DMS53 treated with DMSO at 0.1 percent for 48 hours (cell line): ENCODE measurements at regions not wholly inside any gene's neighbourhood (a gene's known extent, or its start where the extent isn't known, plus 50 kb on each side); places are given as distances from the start of the nearest gene placed in this dataset.
"Not testable (repeated sequence)": the region's sequence is repeated elsewhere in the genome, so short reads cannot be mapped to it uniquely, and the experiment has no call there.

Experiments
- DNase-seq: peaks from one replicate; lab custom pipeline; 2025; ENCODE audit not compliant: unreplicated experiment; lab: John Stamatoyannopoulos, UW

- DNase-seq, result no peak
Measured at GRCh38 chr15:96170979-96171739, 159.3 kb upstream of the NR2F2 start.

DNA sequence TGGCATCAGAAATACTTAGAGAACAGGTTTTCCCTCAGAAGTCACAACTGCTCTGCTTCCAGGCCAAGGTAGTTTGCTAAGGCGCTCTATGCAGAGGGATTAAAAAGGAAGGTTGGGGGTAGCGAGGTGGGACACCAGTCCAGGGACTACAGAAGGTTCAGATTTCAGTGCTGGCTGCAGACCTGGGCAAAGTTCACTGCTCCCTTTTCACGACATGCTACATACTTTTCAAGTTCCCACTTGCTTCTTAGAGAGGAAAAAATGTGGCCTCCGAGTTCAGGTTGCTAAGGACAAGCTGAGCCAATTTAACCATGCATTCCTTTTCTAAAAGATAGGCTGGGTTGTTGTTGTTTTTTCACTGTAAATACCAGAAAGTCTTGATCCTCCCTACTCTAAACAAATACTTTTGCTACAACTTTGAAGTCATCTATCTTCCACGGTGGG is 158.6 kb upstream of the NR2F2 start:
- no peak for DNase-seq

DNA sequence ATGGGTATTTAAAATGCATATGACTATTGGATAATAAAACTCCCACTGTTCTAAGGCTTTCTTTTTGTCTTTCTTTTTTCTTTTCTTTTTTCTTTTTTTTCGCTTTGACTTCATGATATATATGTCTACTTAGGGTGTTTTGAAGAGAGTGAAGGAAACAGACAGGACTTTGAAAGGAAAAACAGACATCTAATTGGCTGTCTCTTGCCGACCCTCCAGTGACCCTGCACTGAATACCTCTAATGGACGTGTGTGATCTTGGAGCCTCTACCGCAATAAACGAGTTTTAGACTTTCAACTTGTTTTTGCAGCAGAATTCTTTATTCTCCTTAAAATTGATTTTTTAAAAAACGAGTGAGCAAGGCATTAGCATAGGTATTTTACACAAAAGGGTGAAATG is 158.1 kb upstream of the NR2F2 start:
- no peak for DNase-seq

GRCh38 chr15:96176831-96177230 is 153.7 kb upstream of the NR2F2 start:
- no peak for DNase-seq

- no peak for DNase-seq
Measured at GRCh38 chr15:96177279-96177678, 153.2 kb upstream of the NR2F2 start.

GRCh38 chr15:96180087-96180748 is 150.3 kb upstream of the NR2F2 start:
- no peak for DNase-seq

- DNase-seq, result no peak
Measured at GRCh38 chr15:96181217-96181616, 149.3 kb upstream of the NR2F2 start.

- no peak for DNase-seq
Measured at GRCh38 chr15:96181873-96182301, 148.6 kb upstream of the NR2F2 start.

DNA sequence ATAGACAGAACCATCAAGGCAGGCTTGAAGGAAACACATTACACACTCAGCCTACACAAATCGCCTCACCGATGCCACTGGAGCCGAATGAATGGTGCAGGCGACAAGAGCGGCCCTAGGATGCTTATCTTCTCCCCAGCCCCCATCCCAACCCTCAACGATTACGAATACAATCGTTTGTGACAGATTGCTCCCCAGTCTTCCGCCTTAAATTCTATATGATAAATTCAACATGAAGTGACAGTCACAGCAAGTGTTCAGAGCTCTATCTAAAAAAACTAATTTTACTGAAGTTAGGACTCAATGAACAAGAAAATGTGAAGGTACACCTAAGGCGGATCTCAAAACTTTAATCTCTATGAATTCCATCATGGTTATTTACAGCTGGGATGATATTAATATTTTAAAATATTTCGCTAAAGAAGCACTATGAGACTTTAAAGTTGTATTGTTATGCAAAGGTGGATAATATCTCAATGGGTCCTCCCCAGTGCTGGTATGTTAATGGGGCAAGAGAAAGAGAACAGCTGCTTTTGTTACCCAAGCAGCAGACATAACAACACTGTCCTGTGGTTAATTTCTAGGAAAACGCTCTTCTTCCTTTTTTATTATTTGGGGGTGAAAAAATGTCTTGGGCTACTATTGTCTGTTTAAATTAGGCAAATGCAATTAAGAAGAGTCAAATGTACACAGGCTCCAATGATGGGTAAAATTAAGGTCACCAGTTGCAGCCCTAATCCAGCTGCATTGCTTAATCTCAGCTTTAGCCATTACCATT is 147.6 kb upstream of the NR2F2 start:
- no peak for DNase-seq

DNA sequence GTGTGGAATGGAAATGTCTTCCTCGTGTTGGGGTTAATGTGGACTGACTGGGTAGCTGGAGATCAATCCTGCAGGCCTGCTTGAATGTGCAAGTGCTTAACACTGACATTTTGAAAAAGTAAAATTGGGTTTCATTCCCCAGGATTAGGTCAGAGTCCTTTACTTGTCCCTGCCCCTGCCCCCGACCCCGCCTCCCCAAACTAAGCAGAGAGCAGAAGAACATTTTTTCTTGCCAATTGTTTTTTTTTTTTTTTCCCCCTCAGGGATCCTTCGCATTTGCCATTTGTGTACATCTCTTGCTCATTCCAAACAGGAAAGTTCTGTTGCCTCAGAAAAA is 147.0 kb upstream of the NR2F2 start:
- DNase-seq, result no peak

GRCh38 chr15:96183867-96184266 is 146.6 kb upstream of the NR2F2 start:
- no peak for DNase-seq

DNA sequence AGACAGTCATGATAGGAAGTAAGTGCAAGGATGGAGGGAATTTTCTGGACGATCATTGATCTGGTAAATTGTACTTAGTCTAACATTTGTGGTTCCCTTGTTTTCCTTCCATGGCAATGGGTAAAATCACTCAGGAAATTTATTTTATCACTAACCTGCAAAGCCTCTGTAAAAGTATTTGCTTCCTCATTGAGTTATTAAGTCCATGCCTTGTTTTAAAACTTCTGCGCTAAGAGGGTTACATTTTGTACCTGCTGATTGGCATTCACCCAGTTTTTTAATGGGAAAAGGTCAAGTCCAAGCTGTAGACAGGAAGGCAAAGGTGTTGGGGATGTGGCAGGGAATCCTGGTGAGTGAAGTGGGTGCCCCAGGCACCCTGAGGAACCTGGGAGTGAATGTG is 146.2 kb upstream of the NR2F2 start:
- DNase-seq, result no peak

- DNase-seq, result no peak
Measured at GRCh38 chr15:96186105-96186504, 144.4 kb upstream of the NR2F2 start.

DNA sequence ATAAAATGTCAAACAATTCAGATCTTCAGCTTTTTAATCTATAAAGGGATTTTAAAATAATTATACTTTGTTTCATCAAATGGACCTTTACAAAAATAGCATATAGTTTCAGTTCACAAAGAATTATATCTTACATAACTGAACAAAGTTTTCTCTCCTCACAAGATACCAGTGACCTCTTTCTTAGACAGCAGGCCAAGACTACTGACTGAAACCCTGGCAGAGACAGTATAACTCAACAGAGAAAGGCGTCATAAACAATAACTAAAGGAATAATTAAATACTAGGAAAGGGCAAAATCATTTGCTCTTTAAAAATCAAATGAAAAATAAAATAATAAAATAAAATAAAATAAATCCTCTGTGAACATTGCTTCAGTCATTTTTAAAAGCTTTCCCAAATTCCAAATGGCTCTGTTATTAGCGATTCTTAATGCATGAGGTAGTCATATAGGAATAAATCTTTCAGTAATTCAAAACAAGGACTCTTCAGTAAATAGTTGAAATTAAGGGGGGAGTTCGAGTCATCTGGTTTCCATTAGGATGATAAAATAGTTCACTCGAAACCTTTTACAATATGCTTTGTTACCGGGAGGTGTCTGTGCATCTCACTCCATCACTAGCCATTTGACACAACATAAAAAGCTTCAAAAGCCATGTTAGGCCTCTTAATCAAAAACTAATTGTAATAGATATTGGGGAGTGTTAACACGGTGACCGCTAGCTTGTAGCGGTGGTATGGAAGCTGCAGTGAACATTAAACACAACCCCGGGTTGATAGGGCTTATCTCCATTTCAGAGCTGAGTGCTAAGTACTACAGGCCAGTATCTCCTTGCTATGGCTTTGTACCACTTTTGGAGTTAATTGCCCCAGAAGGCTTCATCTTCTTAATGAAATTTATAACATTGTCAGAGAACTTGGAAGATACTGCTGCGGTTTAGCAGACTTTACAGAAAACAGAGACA is 142.9 kb upstream of the NR2F2 start:
- DNase-seq, result no peak

DNA sequence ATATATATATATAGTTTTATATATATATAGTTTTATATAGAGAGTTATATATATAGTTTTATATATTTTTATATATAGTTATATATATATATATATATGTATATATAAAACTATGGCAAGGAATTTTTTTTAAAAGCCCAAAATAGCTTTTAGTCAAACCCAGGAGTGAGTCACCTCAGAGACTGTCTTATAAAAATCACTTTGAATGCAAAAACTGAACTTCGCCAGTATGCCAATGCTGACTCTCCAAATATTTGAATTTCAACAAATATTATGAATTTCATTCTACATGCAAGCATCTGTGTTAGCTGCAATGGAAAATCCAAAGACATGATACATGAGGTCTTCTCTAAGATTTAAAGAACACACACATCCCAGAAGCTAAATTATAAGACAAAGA is 132.8 kb upstream of the NR2F2 start:
- DNase-seq, result no peak

GRCh38 chr15:96199111-96199510 is 131.4 kb upstream of the NR2F2 start:
- DNase-seq, result no peak

GRCh38 chr15:96200357-96200967 is 130.0 kb upstream of the NR2F2 start:
- DNase-seq, result no peak

DNA sequence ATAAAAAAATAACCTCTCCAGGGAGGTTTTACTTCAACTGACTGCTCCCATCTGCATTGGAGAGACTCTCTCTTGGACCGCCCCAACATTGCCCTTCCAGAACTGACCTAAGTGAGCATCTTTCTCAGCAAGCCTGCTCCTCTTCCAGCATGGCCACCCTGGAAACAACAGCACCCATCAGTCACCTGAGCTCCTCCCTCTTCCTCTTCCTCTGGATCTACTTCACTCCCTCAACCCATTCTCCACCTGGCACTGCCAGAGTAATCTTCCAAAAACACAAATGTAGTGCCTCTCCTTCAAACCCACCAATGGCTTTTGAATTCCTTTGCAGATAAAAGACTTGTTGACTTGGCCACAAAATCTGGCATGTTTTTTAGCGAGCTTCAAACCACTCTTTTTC is 128.8 kb upstream of the NR2F2 start:
- DNase-seq, result no peak

DNA sequence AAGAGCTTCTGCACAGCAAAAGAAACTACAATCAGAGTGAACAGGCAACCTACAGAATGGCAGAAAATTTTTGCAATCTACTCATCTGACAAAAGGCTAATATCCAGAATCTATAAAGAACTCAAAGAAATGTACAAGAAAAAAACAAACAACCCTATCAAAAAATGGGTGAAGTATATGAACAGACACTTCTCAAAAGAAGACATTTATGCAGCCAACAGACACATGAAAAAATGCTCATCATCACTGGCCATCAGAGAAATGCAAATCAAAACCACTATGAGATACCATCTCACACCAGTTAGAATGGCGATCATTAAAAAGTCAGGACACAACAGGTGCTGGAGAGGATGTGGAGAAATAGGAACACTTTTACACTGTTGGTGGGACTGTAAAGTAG is 124.9 kb upstream of the NR2F2 start:
- not testable (repeated sequence) for DNase-seq

GRCh38 chr15:96207377-96208006 is 123.0 kb upstream of the NR2F2 start:
- no peak for DNase-seq
